Naive thymus-derived CD8-positive, alpha-beta T cell (primary cell): ENCODE measurements at regions not wholly inside any gene's neighbourhood (a gene's known extent, or its start where the extent isn't known, plus 50 kb on each side); places are given as distances from the start of the nearest gene placed in this dataset.

ENCODE experiments used
- ATAC-seq, 2 donors: fragments of 150-1000 bp; cut with Tn5 transposase in 1 of 2; sonication (Bioruptor Pico), chemical (Tn5 transposase) in 1 of 2; 1 replicate in 1 of 2; 2 replicates in 1 of 2; pipeline ENCODE4 v1.10.0; 2021; ENCODE audit warnings: mild to moderate bottlenecking in 2 of 2, moderate library complexity in 2 of 2
- POLR2A ChIA-PET: fragments of 350-600 bp; sonication (Branson Sonifier 250); formaldehyde crosslinking; loops from one replicate; lab custom pipeline; 2021; ENCODE audit warnings: antibody characterized with exemption; lab: Charles Lee
- DNase-seq, 10 donors: peaks; one replicate each; pipeline versions ENCODE4 v3.0.0 to v3.0.0-alpha.2; 2020 to 2022
- H3K27ac Mint-ChIP-seq, 10 donors: one replicate each; pipeline ENCODE4 v1.8.0; 2020 to 2022; ENCODE audit warnings: mild to moderate bottlenecking in 10 of 10, mixed read lengths in 10 of 10, moderate library complexity in 4 of 10, inconsistent platforms in 1 of 10
- H3K27me3 Mint-ChIP-seq, 5 donors: one replicate each; pipeline ENCODE4 v1.8.0; 2021 to 2022; ENCODE audit warnings: mixed read lengths in 5 of 5
- H3K36me3 Mint-ChIP-seq, 3 donors: one replicate each; pipeline ENCODE4 v1.8.0; 2020 to 2022; ENCODE audit warnings: mixed read lengths in 3 of 3, mild to moderate bottlenecking in 2 of 3, inconsistent platforms in 1 of 3
- H3K4me1 Mint-ChIP-seq, 4 donors: one replicate each; pipeline ENCODE4 v1.8.0; 2021 to 2022; ENCODE audit warnings: mixed read lengths in 4 of 4
- H3K4me3 Mint-ChIP-seq, 10 donors: one replicate each; pipeline ENCODE4 v1.8.0; 2020 to 2022; ENCODE audit warnings: mild to moderate bottlenecking in 10 of 10, mixed read lengths in 10 of 10, moderate library complexity in 6 of 10, inconsistent platforms in 1 of 10
- H3K9me3 Mint-ChIP-seq, 9 donors: one replicate each; pipeline ENCODE4 v1.8.0; 2020 to 2022; ENCODE audit warnings: mixed read lengths in 9 of 9, mild to moderate bottlenecking in 3 of 9, inconsistent platforms in 1 of 9, moderate library complexity in 1 of 9

DNA sequence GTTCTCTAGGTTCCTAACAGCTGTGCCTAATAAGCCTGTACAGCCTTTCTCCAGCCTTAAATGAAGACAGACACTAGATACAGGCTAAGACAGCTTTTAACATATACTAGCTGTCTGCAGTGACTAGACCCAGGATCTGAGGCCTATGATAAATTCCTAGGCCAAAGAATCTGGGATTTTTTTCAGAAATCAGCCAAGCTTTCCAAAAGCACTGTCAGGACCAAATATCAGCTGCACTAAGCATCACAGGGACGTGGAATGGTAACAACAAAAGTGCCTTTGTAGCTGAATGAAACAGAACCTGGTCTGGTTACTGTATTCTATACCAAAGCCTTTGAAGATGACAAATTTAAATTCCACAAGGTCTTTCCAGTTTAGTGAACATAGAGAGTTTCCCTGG lies 77.9 kb upstream of the DOCK9 start:
- Mint-ChIP-seq H3K27ac (peak overlapping the region in 6 of 10 donors; percentile 85 to 96 (median 94)), H3K9me3 (no peaks in the 10 kb centered on the region), H3K36me3 (no peaks in the 10 kb centered on the region), H3K4me3 (peak overlapping the region in 3 of 10 donors; percentile 74 to 87 (median 82)), H3K27me3 (peaks cover 0 to 10% (median 0%) of the 10 kb centered on the region in 5 donors), H3K4me1 (peaks cover 46 to 88% (median 84%) of the 10 kb centered on the region in 4 donors)
- ATAC-seq (no peak), DNase-seq (no peak)
- POLR2A ChIA-PET, result interaction anchor here (0.6 to 2.5 kb wide), 7 partner anchors 9 to 444 kb away, joined by 3 to 9 read pairs (median 4); no protein-coding TSS in a partner anchor

GRCh38 chr13:99056381-99057014 lies 78.6 kb upstream of the DOCK9 start:
- no peak for ATAC-seq
- Mint-ChIP-seq H3K27me3 (peaks cover 0 to 10% (median 0%) of the 10 kb centered on the region in 5 donors), H3K4me1 (peaks cover 41 to 88% (median 84%) of the 10 kb centered on the region in 4 donors), H3K27ac (peak overlapping the region in 9 of 10 donors; percentile 39 to 96 (median 69)), H3K9me3 (no peaks in the 10 kb centered on the region), H3K36me3 (no peaks in the 10 kb centered on the region), H3K4me3 (peak overlapping the region in 4 of 10 donors; percentile 27 to 42 (median 34))
- no peak for DNase-seq
- POLR2A ChIA-PET, result interaction anchor here (0.6 to 2.5 kb wide), 7 partner anchors 12 to 443 kb away, joined by 3 to 9 read pairs (median 4); partner anchors contain the start of gene UBAC2

GRCh38 chr13:99057310-99057975 lies 79.6 kb upstream of the DOCK9 start:
- Mint-ChIP-seq H3K4me1 (peaks cover 39 to 88% (median 83%) of the 10 kb centered on the region in 4 donors), H3K9me3 (no peaks in the 10 kb centered on the region), H3K36me3 (peaks cover 0 to 4% (median 0%) of the 10 kb centered on the region in 3 donors), H3K27ac (peak overlapping the region in 6 of 10 donors; percentile 24 to 96 (median 56)), H3K27me3 (peaks cover 0 to 12% (median 0%) of the 10 kb centered on the region in 5 donors), H3K4me3 (no peak overlapping the region)
- ATAC-seq, result no peak
- no peak for DNase-seq
- POLR2A ChIA-PET, result interaction anchor here (1.2 to 2.5 kb wide), 3 partner anchors 13 to 143 kb away, joined by 3 to 9 read pairs (median 7); partner anchors contain the start of gene UBAC2

- POLR2A ChIA-PET, result interaction anchor here (1.1 kb wide), 1 partner anchor 28 kb away, joined by 3 read pairs; no protein-coding TSS in a partner anchor
- H3K27ac Mint-ChIP-seq, result peak overlapping the region in 9 of 10 donors; percentile 29 to 96 (median 63)
- peaks cover 0 to 12% (median 0%) of the 10 kb centered on the region in 5 donors for H3K27me3 Mint-ChIP-seq
- no peak for ATAC-seq
- no peak for DNase-seq
- H3K4me1 Mint-ChIP-seq, result peaks cover 39 to 88% (median 84%) of the 10 kb centered on the region in 4 donors
- H3K4me3 Mint-ChIP-seq, result peak overlapping the region in 4 of 10 donors; percentile 2 to 74 (median 6)
- no peaks in the 10 kb centered on the region for H3K9me3 Mint-ChIP-seq
- peaks cover 2 to 6% (median 6%) of the 10 kb centered on the region in 3 donors for H3K36me3 Mint-ChIP-seq
Observed at GRCh38 chr13:99058527-99059495, 80.9 kb upstream of the DOCK9 start.

- POLR2A ChIA-PET, result interaction anchor here (1.1 kb wide), 1 partner anchor 27 kb away, joined by 3 read pairs; no protein-coding TSS in a partner anchor
- DNase-seq (no peak), ATAC-seq (no peak)
- H3K36me3 Mint-ChIP-seq, result peaks cover 5 to 10% (median 8%) of the 10 kb centered on the region in 3 donors
- H3K27me3 Mint-ChIP-seq, result peaks cover 0 to 10% (median 0%) of the 10 kb centered on the region in 5 donors
- H3K4me3 Mint-ChIP-seq, result peak overlapping the region in 3 of 10 donors; percentile 2
- H3K4me1 Mint-ChIP-seq, result peaks cover 33 to 88% (median 83%) of the 10 kb centered on the region in 4 donors
- H3K27ac Mint-ChIP-seq, result peak overlapping the region in 8 of 10 donors; percentile 1 to 96 (median 48)
- H3K9me3 Mint-ChIP-seq, result no peaks in the 10 kb centered on the region
Observed at GRCh38 chr13:99059498-99060075, 81.7 kb upstream of the DOCK9 start.

- Mint-ChIP-seq H3K4me3 (peak overlapping the region in 3 of 10 donors; percentile 15 to 57 (median 51)), H3K36me3 (peaks cover 5 to 10% (median 8%) of the 10 kb centered on the region in 3 donors), H3K4me1 (peaks cover 40 to 91% (median 86%) of the 10 kb centered on the region in 4 donors), H3K27me3 (peaks cover 0 to 7% (median 0%) of the 10 kb centered on the region in 5 donors), H3K9me3 (no peaks in the 10 kb centered on the region), H3K27ac (peak overlapping the region in 7 of 10 donors; percentile 28 to 91 (median 63))
- no peak for DNase-seq
- no peak for ATAC-seq
- POLR2A ChIA-PET, result interaction anchor here (0.6 to 1.0 kb wide), 2 partner anchors 80 to 141 kb away, joined by 4 read pairs; no protein-coding TSS in a partner anchor
Observed at GRCh38 chr13:99061411-99061810, 83.5 kb upstream of the DOCK9 start.

- POLR2A ChIA-PET, result no interaction called here
- Mint-ChIP-seq H3K27ac (peak overlapping the region in 9 of 10 donors; percentile 0 to 72 (median 32)), H3K36me3 (peaks cover 5 to 12% (median 8%) of the 10 kb centered on the region in 3 donors), H3K27me3 (peaks cover 0 to 7% (median 0%) of the 10 kb centered on the region in 5 donors), H3K4me1 (peaks cover 49 to 93% (median 88%) of the 10 kb centered on the region in 4 donors), H3K4me3 (peak overlapping the region in 2 of 10 donors; percentile 1 to 15), H3K9me3 (no peaks in the 10 kb centered on the region)
- DNase-seq (no peak), ATAC-seq (no peak)
Observed at GRCh38 chr13:99062593-99062992, 84.7 kb upstream of the DOCK9 start.

GRCh38 chr13:99063178-99063577 lies 85.3 kb upstream of the DOCK9 start:
- ATAC-seq (no peak), DNase-seq (no peak)
- Mint-ChIP-seq H3K27me3 (peaks cover 0 to 7% (median 0%) of the 10 kb centered on the region in 5 donors), H3K9me3 (peaks cover 0 to 2% (median 0%) of the 10 kb centered on the region in 9 donors), H3K4me3 (peak overlapping the region in 1 of 10 donors; percentile 25), H3K36me3 (peaks cover 5 to 13% (median 12%) of the 10 kb centered on the region in 3 donors), H3K27ac (peak overlapping the region in 5 of 10 donors; percentile 0 to 64 (median 32)), H3K4me1 (peaks cover 52 to 96% (median 89%) of the 10 kb centered on the region in 4 donors)
- POLR2A ChIA-PET, result no interaction called here

DNA sequence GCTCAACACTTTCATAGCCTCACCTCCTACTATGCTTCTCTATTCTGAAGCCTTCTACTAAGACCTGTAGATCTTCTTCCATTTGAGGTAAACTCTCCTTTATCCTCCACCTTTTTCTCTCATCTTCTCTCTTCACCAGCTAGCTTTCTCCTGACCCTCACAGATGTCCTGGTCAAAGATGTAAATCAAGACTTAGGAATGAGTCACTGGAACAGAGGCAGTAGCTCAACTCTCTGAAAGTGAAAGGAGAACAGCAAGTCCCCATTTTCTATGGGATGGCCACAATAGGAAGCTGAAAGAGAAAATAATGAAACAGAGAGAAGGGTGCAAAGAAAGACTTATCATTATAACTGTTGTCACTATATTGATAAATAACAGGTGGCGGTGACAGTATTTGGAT lies 86.1 kb upstream of the DOCK9 start:
- ATAC-seq, result no peak
- POLR2A ChIA-PET, result interaction anchor here (0.7 to 1.4 kb wide), 2 partner anchors 8 to 12 kb away, joined by 3 to 7 read pairs; no protein-coding TSS in a partner anchor
- Mint-ChIP-seq H3K27ac (peak overlapping the region in 5 of 10 donors; percentile 18 to 68 (median 42)), H3K4me3 (peak overlapping the region in 3 of 10 donors; percentile 3 to 15 (median 8)), H3K36me3 (peaks cover 5 to 13% (median 12%) of the 10 kb centered on the region in 3 donors), H3K9me3 (peaks cover 0 to 2% (median 0%) of the 10 kb centered on the region in 9 donors), H3K4me1 (peaks cover 47 to 96% (median 87%) of the 10 kb centered on the region in 4 donors), H3K27me3 (peaks cover 0 to 7% (median 0%) of the 10 kb centered on the region in 5 donors)
- no peak for DNase-seq

GRCh38 chr13:99064624-99065234 lies 86.9 kb upstream of the DOCK9 start:
- POLR2A ChIA-PET, result interaction anchor here (0.7 to 1.4 kb wide), 5 partner anchors 9 to 465 kb away, joined by 3 to 7 read pairs (median 3); no protein-coding TSS in a partner anchor
- Mint-ChIP-seq H3K4me3 (peak overlapping the region in 5 of 10 donors; percentile 4 to 79 (median 59)), H3K9me3 (peaks cover 0 to 2% (median 0%) of the 10 kb centered on the region in 9 donors), H3K36me3 (peaks cover 5 to 13% (median 12%) of the 10 kb centered on the region in 3 donors), H3K4me1 (peaks cover 41 to 93% (median 83%) of the 10 kb centered on the region in 4 donors), H3K27ac (peak overlapping the region in 3 of 10 donors; percentile 63 to 69 (median 63)), H3K27me3 (peaks cover 0 to 7% (median 0%) of the 10 kb centered on the region in 5 donors)
- ATAC-seq, result no peak
- DNase-seq, result no peak
